DND-41 (cell line): ENCODE measurements at regions not wholly inside any gene's neighbourhood (a gene's known extent, or its start where the extent isn't known, plus 50 kb on each side); places are given as distances from the start of the nearest gene placed in this dataset.
"Not testable (repeated sequence)": the region's sequence is repeated elsewhere in the genome, so short reads cannot be mapped to it uniquely, and the experiment has no call there.

Source experiments
- ATAC-seq: fragments of 200-7000 bp; cut with Tn5 transposase; 3 replicates; pipeline ENCODE4 v1.9.1; 2021; ENCODE audit warnings: low read depth; ENCODE audit not compliant: insufficient read depth
- DNase-seq: peaks from one replicate; pipeline ENCODE4 v3.0.0-alpha.2; 2020
- H2AFZ ChIP-seq: 2 replicates; pipeline ENCODE4 v1.6.0; 2012; ENCODE audit warnings: low read depth, low read length
- H3K27ac ChIP-seq: 2 replicates; pipeline ENCODE4 v1.5.1; 2012; ENCODE audit warnings: low read length, inconsistent platforms
- H3K27me3 ChIP-seq: fragments of 200-600 bp; sonication (generic); 2 replicates; pipeline ENCODE4 v1.6.0; 2012; ENCODE audit warnings: low read length, mild to moderate bottlenecking, inconsistent platforms; ENCODE audit not compliant: insufficient read depth, poor library complexity
- H3K36me3 ChIP-seq: 2 replicates; pipeline ENCODE4 v1.5.1; 2012; ENCODE audit warnings: low read length, inconsistent platforms; ENCODE audit not compliant: insufficient read depth
- H3K4me1 ChIP-seq: 2 replicates; pipeline ENCODE4 v1.5.1; 2012; ENCODE audit warnings: mild to moderate bottlenecking, low read length; ENCODE audit not compliant: insufficient read depth
- H3K4me2 ChIP-seq: 2 replicates; pipeline ENCODE4 v1.6.0; 2012; ENCODE audit warnings: mild to moderate bottlenecking, moderate library complexity, low read length, inconsistent platforms; ENCODE audit not compliant: insufficient read depth
- H3K4me3 ChIP-seq, 2 experiments: fragments of 200-600 bp in 1 of 2; shearing (Covaris generic) in 1 of 2; 2 replicates each; pipeline ENCODE4 v1.5.1; 2012 to 2016; ENCODE audit warnings: inconsistent platforms in 2 of 2, low read length in 2 of 2, mild to moderate bottlenecking in 2 of 2, low read depth in 1 of 2, moderate library complexity in 1 of 2
- H3K79me2 ChIP-seq: 2 replicates; pipeline ENCODE4 v1.6.0; 2012; ENCODE audit warnings: low read length, inconsistent platforms; ENCODE audit not compliant: insufficient read depth
- H3K9ac ChIP-seq: 2 replicates; pipeline ENCODE4 v1.6.0; 2012; ENCODE audit warnings: low read depth, mild to moderate bottlenecking, inconsistent platforms, low read length, moderate library complexity
- H3K9me3 ChIP-seq: 2 replicates; pipeline ENCODE4 v1.5.1; 2012; ENCODE audit warnings: low read length, moderate library complexity, mild to moderate bottlenecking, inconsistent platforms; ENCODE audit not compliant: insufficient read depth, severe bottlenecking
- H4K20me1 ChIP-seq: 2 replicates; pipeline ENCODE4 v1.6.0; 2012; ENCODE audit warnings: low read length; ENCODE audit not compliant: insufficient read depth
- CTCF ChIP-seq: IDR thresholded peaks from 2 replicates; pipeline ENCODE4 v1.5.1; 2012; ENCODE audit warnings: borderline replicate concordance, low read length, moderate library complexity, mild to moderate bottlenecking; ENCODE audit not compliant: poor library complexity, severe bottlenecking; ENCODE audit errors: extremely low read depth
- EZH2 ChIP-seq: IDR thresholded peaks from 3 replicates; pipeline ENCODE4 v1.6.1; 2012; ENCODE audit warnings: borderline replicate concordance, low read depth, mild to moderate bottlenecking, moderate library complexity, low read length, inconsistent platforms; ENCODE audit not compliant: severe bottlenecking

GRCh38 chr9:108254236-108254635 is 601.5 kb downstream of the ACTL7B start:
- H3K4me2 ChIP-seq: no peak overlapping the region
- no peaks in the 10 kb centered on the region for H3K27me3 ChIP-seq
- H3K36me3 ChIP-seq: no peaks in the 10 kb centered on the region
- H2AFZ ChIP-seq: no peak overlapping the region
- H3K27ac ChIP-seq: no peak overlapping the region
- no peaks in the 10 kb centered on the region for H4K20me1 ChIP-seq
- H3K4me3 ChIP-seq: no peak overlapping the region
- no peak overlapping the region for H3K9ac ChIP-seq
- ATAC-seq: no peak
- no peaks in the 10 kb centered on the region for H3K4me1 ChIP-seq
- TF ChIP-seq EZH2 (no peak), CTCF (no peak)
- no peaks in the 10 kb centered on the region for H3K9me3 ChIP-seq
- no peak for DNase-seq
- H3K79me2 ChIP-seq: no peaks in the 10 kb centered on the region

- H3K27me3 ChIP-seq, H3K9ac ChIP-seq, H2AFZ ChIP-seq, H3K4me1 ChIP-seq, H3K4me2 ChIP-seq, H3K9me3 ChIP-seq, H3K79me2 ChIP-seq, DNase-seq, H3K4me3 ChIP-seq, H3K27ac ChIP-seq, H4K20me1 ChIP-seq, H3K36me3 ChIP-seq, ATAC-seq: not testable (repeated sequence)
These were observed 608.4 kb downstream of the ACTL7B start for GRCh38 chr9:108247391-108247790.

GRCh38 chr9:108245901-108246300 is 609.9 kb downstream of the ACTL7B start:
- Histone ChIP-seq H3K4me1 (no peaks in the 10 kb centered on the region), H2AFZ (no peak overlapping the region), H3K9me3 (no peaks in the 10 kb centered on the region), H3K27me3 (no peaks in the 10 kb centered on the region), H3K27ac (no peak overlapping the region), H3K4me2 (no peak overlapping the region), H3K4me3 (no peak overlapping the region), H3K79me2 (no peaks in the 10 kb centered on the region), H4K20me1 (no peaks in the 10 kb centered on the region), H3K9ac (no peak overlapping the region), H3K36me3 (no peaks in the 10 kb centered on the region)
- no peak for TF ChIP-seq EZH2
- TF ChIP-seq CTCF: no peak
- DNase-seq (no peak), ATAC-seq (no peak)

- no peak for DNase-seq
- no peak overlapping the region for H3K4me3 ChIP-seq
- H3K9ac ChIP-seq: no peak overlapping the region
- no peaks in the 10 kb centered on the region for H3K4me1 ChIP-seq
- H2AFZ ChIP-seq: no peak overlapping the region
- no peaks in the 10 kb centered on the region for H3K36me3 ChIP-seq
- no peak overlapping the region for H3K4me2 ChIP-seq
- ATAC-seq: no peak
- TF ChIP-seq EZH2 (no peak), CTCF (no peak)
- no peaks in the 10 kb centered on the region for H3K79me2 ChIP-seq
- no peaks in the 10 kb centered on the region for H3K27me3 ChIP-seq
- no peak overlapping the region for H3K27ac ChIP-seq
- no peaks in the 10 kb centered on the region for H4K20me1 ChIP-seq
- no peaks in the 10 kb centered on the region for H3K9me3 ChIP-seq
These were observed 610.5 kb downstream of the ACTL7B start for GRCh38 chr9:108245331-108245730.
